ENCODE measurements at regions not wholly inside any gene's neighbourhood (a gene's known extent, or its start where the extent isn't known, plus 50 kb on each side); places are given as distances from the start of the nearest gene placed in this dataset.

DNA sequence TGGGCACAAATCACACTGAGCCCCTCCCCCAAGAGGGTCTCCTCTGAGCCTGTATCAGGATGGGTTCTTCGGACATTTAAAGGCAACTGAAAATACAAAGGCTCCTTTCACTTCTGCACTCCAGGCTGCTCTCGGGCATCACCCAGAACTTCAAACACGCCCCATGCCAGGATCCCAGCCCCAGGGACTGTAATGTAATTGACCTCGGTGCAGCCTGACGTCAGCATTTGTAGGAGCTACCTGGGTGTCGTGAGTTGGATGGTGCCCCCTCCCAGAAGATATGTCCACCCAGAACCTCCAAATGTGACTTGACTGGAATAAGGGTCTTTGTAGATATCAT, 95.2 kb downstream of the PSMG1 start:
- no peak for TF ChIP-seq EZH2phosphoT487 (IDR thresholded peaks at IDR 0.05; ENCODE audit: insufficient read depth, low read depth)
- TF ChIP-seq EZH2 (IDR thresholded peaks at IDR 0.05; ENCODE audit: insufficient read depth, poor library complexity, severe bottlenecking), result no peak

Measured in GM23248 (cell line).